ENCODE measurements at regions not wholly inside any gene's neighbourhood (a gene's known extent, or its start where the extent isn't known, plus 50 kb on each side); places are given as distances from the start of the nearest gene placed in this dataset.
"Not testable (repeated sequence)": the region's sequence is repeated elsewhere in the genome, so short reads cannot be mapped to it uniquely, and the experiment has no call there.

DNA sequence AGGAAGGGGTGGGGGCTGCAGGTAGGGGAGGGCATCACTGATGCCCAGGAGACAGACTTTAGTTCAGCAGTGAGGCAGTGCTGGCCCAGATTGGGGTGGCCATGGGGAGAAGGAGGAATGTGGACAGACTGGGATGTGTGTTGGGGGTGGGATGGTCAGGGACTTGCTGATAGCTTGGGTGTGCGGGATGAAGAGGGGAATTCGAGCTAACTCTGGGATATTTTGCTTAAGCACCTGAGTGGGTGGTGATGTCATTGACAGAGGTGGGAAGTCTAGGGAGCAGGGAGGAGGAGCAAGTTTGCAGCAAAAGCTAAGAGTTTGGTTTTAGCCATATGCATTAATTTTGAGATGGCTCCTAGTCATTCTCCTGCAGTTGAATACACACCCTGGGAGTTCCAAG, 207.5 kb downstream of the RPLP1 start:
- no peak for DNase-seq

DNA sequence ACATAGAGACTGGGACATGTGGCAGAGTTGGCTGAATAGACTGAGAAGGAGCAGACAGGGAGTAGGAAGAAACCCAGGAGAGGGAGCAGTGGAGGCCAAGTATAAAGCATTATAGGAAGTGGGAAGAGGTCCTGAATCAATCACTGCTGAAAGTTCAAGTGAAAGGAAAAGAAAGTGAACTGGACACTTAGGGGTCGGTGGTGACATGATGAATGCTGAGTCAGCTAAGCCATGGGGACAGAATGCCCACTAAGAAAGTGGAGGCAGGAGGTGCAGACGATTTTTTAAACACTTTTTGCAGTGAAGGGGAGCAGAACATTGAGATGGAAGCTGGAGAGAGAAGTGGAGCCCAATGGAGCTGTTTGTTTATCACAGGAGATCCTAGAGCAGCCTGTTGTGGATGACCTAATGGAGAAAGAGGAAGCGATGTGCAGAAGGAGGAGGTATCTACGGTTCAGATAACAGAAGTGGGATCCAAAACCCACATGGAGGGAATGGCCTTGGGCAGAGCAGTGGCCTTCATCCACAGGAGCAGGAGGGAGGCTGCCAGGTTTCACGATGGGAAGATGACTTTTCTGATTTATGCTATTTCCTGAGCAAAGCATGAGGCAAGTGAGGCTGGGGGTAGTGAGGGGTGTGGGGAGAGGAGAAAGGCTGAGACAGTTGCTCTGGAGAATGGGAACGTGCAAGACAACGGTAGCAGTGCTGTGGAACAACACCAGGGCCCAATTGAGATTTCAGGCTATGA, 208.2 kb downstream of the RPLP1 start:
- DNase-seq, result peak; percentile 39

DNA sequence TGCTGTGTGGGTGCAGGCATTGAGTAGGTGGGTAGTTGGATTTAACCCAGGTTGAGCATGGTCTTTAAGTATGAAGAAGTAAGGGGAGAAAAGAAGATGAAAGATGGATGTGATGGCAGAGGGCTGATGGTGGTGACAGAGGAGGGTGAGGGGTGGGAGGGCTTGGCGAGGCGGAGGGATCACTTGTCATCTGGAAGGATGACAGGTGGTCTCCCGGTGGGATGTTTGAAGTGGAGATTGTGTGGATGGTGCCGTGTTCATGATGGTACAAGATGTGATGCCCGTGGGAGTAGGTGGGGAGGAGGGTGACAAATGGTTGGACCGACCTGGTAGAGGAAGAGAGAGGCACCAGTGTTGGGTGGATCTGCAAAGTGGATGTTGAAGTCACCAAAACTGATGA, 208.8 kb downstream of the RPLP1 start:
- no peak for DNase-seq

DNA sequence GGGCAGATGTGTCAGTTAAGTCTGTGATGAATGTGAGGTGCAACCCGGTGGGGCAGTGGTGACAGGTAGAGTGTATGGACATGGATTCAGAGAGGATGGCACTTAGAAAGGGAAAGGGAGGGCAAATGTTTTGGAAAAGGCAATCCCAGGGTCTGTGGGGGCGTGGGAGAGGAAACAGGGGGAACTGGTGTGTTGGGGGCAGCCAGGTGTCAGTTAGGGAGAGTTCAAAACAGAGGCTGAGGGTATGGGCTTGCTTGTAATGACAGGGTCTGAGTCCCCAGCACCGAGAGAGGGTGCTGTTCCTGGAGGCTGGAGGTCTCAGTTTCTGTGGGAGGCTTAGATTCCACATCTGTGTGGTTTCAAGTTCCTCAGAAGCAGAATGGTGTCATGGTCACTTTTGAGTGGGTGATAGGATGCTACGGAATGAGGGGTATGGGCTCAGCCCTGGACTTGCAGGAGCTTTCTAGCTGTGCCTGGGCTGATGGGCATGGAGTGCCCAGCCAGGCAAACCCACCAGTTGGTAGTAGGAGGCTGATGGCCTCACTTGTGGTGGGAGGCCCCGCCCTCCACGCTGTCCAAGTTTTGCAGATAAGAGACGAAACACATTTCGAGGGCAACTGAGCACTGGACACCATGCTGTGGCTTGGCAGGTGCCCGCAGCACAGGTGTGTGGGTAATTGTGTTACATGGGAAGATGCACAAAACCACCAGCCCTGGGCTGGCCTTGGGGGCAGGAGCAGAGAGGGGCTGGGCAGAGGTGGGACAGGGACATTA, 209.4 kb downstream of the RPLP1 start:
- DNase-seq, result no peak

DNA sequence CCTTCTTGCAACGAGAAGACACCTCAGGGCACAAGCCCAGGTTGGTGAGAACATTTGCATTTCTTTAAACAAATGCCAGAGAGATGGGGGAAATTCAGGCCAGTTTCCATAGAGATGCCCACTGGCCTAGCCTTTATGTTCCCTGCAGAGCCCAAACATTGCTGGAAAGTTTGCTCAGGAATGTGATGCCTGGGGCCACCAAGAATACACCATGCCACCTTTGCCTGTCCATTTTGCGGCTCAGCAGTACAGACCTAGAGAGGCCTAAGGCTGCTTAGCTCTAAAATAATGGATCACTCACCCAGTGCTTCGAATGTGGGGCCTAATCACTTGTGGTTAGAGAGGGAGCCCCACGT, 210.0 kb downstream of the RPLP1 start:
- no peak for DNase-seq

DNA sequence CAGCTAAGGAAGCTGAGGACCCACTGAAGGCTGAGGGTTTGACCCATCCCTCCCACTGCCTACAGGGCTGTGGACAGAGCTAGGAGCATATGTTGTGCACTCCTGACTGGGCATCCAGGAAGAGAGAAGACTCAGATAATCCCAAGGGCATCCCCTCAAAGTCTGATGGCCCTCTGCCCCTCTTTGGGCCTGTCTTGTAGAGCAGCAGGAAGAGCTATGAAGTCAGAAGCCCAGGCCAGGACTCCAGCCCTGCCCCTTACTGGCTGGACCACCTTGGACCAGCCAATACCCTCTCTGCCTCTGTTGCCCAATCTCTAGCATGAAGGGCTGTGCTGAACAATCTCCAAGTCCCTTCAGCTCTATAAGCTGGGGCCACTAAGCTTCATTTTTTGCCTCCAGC, 210.8 kb downstream of the RPLP1 start:
- no peak for DNase-seq

DNA sequence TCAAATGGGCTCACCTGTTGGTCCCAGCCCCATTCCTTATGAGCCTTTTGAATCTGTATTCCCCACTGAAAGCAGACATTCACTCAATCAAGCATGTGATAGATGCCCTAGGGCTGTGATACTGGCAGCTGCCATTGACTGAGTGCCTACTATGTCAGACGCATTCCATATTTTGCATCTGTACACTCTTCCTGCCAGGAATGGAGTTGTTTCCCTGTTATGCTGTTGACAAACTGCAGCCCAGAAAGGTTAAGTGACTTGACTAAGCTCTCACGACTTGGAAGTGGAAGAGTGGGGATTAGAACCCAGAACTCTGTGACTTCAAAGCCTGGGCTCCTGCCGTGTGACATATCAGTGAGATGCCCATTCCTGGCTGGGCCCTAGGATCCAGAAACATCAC, 211.4 kb downstream of the RPLP1 start:
- no peak for DNase-seq

DNA sequence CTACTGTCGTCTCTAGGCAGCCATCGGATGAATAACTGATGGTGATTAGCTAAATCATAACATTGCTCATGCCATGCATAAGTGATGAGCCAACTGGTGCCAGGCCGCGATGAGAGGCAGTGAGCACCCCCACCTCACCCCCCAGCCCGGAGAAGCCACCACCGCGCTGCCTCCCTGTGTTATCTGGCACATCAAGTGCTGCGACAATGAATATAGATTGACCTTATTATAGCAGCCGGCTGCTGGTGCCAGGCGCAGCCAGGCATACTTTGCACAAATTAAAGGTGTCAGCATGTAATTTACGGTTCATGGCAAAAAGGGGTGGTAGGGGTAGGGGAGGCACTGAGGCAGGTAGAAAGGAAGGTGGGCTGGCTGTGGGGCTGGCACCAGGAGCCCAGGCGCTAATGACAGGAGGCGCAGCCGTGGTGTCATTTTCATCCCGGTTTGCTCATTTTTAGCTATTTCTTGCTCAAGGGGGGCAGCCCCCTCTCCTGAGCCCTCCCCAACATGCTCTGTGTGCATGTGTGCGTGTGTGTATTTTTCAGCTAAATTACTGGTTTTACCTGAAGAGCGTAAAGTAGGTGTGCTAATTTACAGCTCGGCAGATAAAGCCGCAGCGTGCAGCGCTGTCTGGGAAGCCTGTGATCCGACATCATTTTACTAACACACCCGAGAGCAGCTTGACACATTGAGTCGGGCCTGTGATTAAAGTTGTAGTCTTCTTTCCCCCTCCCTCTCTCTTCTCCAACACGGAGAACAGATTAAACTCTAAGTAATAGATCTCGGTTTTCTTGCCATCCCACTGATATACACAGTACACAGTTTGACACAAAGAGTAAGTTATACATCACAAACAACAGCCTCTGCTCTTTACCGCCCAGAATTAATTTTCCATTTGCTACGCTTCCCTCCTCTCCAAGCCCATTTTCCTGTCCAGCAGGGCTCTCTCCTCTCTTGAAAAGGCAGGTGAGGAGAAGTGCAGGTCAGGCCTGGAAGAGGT, 212.3 kb downstream of the RPLP1 start:
- DNase-seq, result no peak

DNA sequence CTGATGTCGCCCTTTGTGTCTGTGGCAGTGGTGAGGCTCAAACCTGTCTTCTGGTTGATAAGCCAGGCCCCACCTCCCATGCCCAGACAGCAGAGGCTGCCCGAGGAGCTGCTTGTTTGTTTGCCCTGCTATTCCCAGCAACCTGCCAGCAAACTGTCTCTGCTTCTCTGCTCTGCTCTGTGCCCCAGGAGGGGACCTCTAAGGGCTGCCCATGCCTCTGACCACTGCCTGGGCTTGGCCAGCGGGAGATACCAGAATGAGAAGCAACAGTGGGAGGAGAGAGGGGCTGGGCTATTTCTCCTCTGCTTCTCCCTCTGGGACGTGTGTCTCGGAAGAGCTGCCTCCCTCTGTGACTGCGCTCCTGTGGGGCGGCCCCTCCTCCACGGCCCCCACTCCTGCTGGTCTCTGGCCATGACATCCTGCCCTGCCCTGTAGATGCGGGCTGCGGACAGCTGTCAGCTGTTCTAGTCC, 213.1 kb downstream of the RPLP1 start:
- peak; percentile 84 for DNase-seq

DNA sequence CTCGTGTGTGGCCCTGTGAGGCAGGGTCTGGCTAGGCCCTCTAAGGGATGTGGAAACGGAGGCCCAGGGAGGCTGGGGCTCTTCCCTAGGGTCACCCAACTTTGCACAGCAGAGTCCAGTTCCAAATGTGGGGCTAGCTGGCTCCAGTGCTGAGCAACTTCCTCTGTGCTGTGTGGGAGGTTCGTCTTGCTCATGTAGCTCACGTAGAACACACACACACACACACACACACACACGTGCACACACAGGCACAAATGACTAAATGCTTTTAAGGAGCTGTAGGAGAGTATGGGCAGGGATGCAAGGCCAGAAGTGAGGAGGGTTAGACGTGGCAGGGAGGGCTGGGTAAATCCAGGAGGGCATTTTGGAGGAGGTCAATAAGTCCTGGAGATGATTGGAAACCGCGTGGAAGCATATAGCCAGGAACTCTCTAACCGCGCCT, 213.8 kb downstream of the RPLP1 start:
- peak; percentile 58 for DNase-seq

DNA sequence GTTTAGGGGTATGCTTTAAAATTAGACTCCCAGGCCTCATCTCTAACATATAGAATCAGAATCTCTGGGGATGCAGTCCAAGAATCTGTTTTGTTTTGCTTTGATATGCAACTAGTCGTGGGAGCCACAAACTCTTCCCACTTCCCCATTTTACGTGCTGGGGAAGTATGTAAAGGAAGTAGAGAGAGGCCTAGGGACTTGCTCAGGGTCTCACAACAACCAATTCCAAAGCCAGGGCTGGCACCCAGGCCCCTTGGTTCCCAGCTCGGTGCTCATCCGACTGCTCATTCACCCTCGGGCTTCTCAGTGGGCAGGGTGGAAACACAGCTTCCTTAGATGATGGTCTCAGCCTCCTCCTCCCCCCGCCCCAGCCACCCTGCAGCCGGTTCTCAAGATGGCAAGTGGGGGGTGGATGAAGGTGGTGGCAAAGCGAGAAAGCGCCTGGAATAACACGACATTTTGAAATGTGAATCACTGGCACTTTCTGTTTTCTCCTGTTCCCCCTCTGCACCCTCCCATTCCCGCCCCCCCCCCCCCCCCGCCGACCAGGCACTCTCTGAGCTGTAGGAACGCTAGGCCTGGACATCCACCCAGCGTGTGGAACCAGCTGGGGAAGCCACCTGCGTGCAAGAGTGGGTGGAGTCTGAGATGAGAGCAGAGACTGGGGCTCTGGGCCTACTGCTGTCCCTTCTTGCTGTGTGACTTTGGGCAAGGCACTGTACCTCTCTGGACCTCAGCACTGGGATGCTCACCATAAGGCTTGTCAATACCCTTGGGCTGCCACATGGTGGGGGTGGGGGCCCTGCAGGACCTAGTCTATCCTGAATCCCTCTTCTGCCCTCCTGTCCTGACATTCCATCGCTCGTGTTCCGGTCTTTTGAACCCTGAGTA, 214.5 kb downstream of the RPLP1 start:
- peak; percentile 67 for DNase-seq

DNA sequence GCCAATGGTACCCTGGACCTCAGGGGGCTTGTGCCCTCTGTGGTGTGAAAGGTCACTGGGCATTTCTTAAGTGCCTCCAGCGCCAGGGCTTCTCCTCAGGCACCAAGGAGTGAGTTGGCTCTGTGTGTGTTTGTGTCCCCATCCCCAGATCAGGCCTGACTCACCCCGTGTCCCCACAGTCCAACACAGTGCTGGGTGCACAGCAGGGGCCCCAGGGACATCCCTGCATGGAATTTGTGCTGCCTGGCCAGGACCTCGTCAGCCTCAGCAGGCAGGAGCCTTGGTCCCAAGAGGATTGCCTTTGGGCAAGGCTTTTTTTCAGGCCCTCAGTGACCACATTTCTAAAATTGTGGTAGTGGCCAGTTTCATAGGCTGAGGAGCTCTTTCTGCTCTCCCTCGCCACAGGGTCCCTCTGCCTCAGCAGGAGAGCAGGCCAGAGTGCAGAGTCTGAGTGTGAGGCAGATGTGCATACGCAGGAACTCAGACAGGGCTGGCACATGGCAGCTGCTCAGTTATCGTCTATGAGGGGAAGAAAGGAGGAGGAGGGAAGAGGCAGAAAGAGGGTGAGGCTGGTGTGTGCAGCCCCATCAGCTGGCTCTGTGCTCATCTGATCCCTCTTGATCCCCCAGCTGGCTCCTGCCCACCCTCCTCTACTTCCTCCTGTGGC, 215.6 kb downstream of the RPLP1 start:
- peak; percentile 50 for DNase-seq

DNA sequence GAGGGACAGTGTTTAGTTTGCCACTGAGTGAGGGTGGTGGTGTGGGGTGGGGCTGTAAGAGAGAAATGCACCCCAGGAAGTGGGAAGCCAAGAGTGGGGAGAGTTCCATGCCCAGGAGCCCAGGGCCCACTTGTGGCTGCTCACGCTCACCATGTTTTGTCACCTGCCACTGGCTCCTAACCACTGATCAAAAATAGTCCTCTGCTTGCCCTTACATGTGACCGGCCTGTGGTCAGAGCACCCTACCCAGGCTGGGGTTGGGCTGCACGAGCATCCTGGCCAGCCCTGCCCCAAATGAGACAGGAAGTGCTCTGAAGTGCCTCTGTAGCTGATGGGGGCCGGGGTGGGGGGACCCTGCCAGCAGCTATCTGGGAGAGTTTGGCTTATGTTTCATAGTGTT, 216.3 kb downstream of the RPLP1 start:
- DNase-seq, result peak; percentile 65

DNA sequence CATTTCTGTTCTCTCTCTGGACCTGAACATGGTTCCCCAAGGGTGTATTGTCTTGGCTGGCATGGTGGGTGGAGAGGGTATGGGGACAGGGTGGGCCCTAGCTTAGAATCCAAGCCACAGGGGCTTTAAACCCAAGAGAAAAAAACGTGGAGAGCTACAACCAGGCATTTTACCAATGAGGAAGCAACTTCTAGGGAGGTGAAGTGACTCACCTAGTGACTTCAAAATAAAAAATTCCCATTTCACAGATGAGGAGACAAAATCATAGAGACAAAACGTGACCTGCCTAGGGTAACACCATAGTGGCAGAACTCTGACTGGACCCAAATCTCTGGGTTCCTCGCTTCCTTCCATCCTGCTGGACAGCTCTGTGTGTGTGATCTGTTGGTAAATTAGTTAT, 216.8 kb downstream of the RPLP1 start:
- DNase-seq, result no peak

DNA sequence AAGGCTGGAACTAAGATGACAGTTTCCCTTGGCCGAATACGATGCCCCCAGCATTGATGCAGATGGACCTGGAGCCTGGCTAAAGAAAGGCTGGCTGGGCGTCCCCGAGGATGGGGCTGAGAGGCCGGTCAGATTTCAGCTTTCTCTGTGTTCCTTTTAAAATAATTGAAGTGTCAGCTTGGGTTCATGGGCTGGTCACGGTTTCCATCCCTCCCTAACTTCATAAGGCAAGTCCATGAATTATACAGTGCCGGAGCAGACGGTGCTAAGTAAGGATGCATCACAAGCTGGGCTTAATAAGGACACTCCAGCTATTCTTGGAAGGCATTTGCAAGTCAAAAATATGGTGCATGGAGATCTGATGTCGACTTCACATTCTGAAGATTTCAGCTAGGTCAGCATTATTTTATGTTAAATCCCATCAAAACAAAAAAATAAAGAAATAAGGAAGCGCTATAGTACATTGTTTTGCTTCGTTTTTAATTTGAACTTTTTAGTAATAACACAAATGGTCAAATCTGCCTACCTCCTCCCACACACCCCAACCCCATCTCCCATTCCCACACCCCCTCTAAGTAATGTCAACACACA, 220.8 kb downstream of the RPLP1 start:
- no peak for DNase-seq

DNA sequence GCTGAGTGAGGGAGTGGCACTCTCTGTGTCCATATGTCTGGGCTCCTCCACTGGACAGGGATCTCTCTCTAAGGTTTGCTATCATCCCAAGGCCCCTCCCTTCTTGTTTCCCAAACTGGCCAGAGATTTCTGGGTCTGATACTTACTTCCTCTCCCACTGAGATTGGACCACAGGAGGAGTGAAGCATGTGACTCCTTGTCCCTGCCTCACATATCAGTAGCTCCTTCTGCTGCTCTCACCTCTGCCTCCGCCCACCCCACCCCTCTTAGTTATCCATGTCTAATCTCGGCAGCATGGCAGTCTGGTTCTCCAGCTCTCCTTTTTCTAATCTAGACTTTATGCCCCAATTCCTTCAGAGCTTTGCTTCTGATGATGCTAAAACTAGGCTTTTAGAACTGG, 223.1 kb downstream of the RPLP1 start:
- DNase-seq, result peak; percentile 52

DNA sequence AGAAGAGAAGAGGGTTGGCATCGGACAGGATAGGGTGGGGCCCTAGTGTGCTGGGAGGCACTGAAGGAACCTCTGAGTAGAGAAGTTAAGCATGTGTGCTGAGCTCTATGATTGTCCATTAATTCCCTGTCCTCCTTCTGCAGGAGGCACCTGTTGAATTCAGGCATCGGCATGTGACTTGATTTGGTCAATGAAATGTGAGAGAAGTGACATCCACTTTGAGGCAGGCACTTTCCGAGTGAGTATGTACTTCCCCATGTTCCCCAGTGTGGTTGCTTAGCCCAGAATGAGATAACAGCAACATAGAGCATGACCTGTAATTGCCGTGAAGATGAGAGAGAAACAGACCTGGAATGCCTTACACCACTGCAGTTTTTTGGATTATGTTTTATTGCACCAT, 224.8 kb downstream of the RPLP1 start:
- DNase-seq, result peak; percentile 47

DNA sequence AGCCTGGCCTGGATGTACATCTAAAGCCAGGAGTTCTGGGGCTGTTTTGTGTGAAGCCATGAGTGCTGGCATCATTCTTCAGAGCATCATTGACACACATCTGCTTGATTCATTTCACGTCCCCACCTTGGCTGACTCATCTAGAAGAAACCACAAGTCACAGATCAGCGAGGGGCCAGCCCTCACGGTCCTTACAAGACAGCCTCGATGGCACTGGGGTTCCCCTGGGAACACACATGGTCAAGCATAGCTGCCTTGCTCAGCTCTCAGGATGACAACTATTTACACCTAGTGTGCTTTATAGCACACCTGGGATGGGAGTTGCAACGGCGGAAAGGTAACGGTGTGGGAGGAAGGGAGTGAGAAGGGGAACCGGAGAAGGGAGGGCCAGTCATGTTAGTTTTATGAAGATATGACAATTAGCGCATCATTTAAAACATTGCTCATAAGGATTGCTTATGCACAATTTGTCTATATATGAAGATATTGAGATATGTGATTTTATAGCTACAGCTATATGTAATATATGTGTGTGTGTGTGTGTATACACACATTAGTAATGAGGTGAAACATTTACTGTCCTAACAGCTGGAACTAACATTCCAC, 227.1 kb downstream of the RPLP1 start:
- no peak for DNase-seq

DNA sequence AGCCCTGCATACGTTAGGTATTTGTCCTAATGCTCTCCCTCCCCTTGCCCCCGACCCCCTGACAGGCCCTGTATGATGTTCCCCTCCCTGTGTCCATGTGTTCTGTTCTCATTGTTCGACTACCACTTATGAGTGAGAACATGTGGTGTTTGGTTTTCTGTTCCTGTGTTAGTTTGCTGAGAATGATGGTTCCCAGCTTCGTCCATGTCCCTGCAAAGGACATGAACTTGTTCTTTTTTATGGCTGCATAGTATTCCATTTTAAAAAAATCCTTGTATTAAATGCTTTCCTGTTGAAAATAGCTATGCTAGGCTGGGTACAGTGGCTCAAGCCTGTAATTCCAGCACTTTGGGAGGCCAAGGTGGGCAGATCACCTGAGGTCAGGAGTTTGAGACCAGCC, 232.2 kb downstream of the RPLP1 start:
- DNase-seq, result not testable (repeated sequence)
